EH (cell line): ENCODE measurements at regions not wholly inside any gene's neighbourhood (a gene's known extent, or its start where the extent isn't known, plus 50 kb on each side); places are given as distances from the start of the nearest gene placed in this dataset.
"Not testable (repeated sequence)": the region's sequence is repeated elsewhere in the genome, so short reads cannot be mapped to it uniquely, and the experiment has no call there.

Experiments used
- DNase-seq: peaks from one replicate; pipeline ENCODE4 v3.0.0-alpha.2; 2015; ENCODE audit warnings: low read depth

GRCh38 chr2:195356920-195357440 is 300.0 kb upstream of the SLC39A10 start:
- no peak for DNase-seq

GRCh38 chr2:195356026-195356425 is 301.0 kb upstream of the SLC39A10 start:
- no peak for DNase-seq

GRCh38 chr2:195352581-195352980 is 304.4 kb upstream of the SLC39A10 start:
- DNase-seq, result no peak

- peak; percentile 52 for DNase-seq
These were observed 313.0 kb upstream of the SLC39A10 start for GRCh38 chr2:195343942-195344530.

- DNase-seq, result no peak
These were observed 313.5 kb upstream of the SLC39A10 start for GRCh38 chr2:195343540-195343939.

- no peak for DNase-seq
These were observed 315.0 kb upstream of the SLC39A10 start for GRCh38 chr2:195342061-195342460.

- no peak for DNase-seq
These were observed 318.2 kb upstream of the SLC39A10 start for GRCh38 chr2:195338856-195339255.

- DNase-seq, result no peak
These were observed 319.4 kb upstream of the SLC39A10 start for GRCh38 chr2:195337597-195337996.

- DNase-seq, result no peak
These were observed 323.2 kb upstream of the SLC39A10 start for GRCh38 chr2:195333869-195334268.

GRCh38 chr2:195331966-195332365 is 325.1 kb upstream of the SLC39A10 start:
- DNase-seq, result no peak

GRCh38 chr2:195331129-195331528 is 325.9 kb upstream of the SLC39A10 start:
- no peak for DNase-seq

GRCh38 chr2:195330513-195330956 is 326.5 kb upstream of the SLC39A10 start:
- no peak for DNase-seq

GRCh38 chr2:195329784-195330183 is 327.2 kb upstream of the SLC39A10 start:
- DNase-seq, result not testable (repeated sequence)

- no peak for DNase-seq
These were observed 330.5 kb upstream of the SLC39A10 start for GRCh38 chr2:195326537-195326936.

- DNase-seq, result peak; percentile 8
These were observed 334.7 kb upstream of the SLC39A10 start for GRCh38 chr2:195322324-195322723.

- no peak for DNase-seq
These were observed 336.5 kb upstream of the SLC39A10 start for GRCh38 chr2:195320413-195320973.

GRCh38 chr2:195319548-195320412 is 337.2 kb upstream of the SLC39A10 start:
- peak; percentile 9 for DNase-seq

GRCh38 chr2:195319112-195319460 is 337.9 kb upstream of the SLC39A10 start:
- DNase-seq, result peak; percentile 74

- peak; percentile 55 for DNase-seq
These were observed 338.4 kb upstream of the SLC39A10 start for GRCh38 chr2:195318440-195319111.

- DNase-seq, result no peak
These were observed 339.5 kb upstream of the SLC39A10 start for GRCh38 chr2:195317550-195317949.

- DNase-seq, result no peak
These were observed 340.5 kb upstream of the SLC39A10 start for GRCh38 chr2:195316486-195316885.

- no peak for DNase-seq
These were observed 343.1 kb upstream of the SLC39A10 start for GRCh38 chr2:195313962-195314361.
